Uterus (tissue), 3 donors: ENCODE measurements at regions not wholly inside any gene's neighbourhood (a gene's known extent, or its start where the extent isn't known, plus 50 kb on each side); places are given as distances from the start of the nearest gene placed in this dataset.

Experiments
- DNase-seq, 2 donors: peaks; one replicate each; pipeline ENCODE4 v3.0.0-alpha.2; 2019 to 2020
- H3K27ac ChIP-seq, 2 donors: fragments of 200-600 bp; sonication (generic); 1 replicate in 1 of 2; 2 replicates in 1 of 2; pipeline ENCODE4 v1.5.1; 2016 to 2018
- H3K27me3 ChIP-seq, 2 donors: fragments of 200-600 bp; sonication (generic); one replicate each; pipeline ENCODE4 v1.5.1; 2018 to 2019; ENCODE audit warnings: control low read depth in 1 of 2
- H3K36me3 ChIP-seq, 2 donors: fragments of 200-600 bp; sonication (generic); one replicate each; pipeline ENCODE4 v1.5.1; 2019; ENCODE audit warnings: control low read depth in 1 of 2
- H3K4me1 ChIP-seq, 2 donors: fragments of 200-600 bp; sonication (generic); one replicate each; pipeline ENCODE4 v1.5.1; 2018 to 2019; ENCODE audit warnings: control low read depth in 1 of 2
- H3K4me3 ChIP-seq, 2 donors: fragments of 200-600 bp; sonication (generic); 1 replicate in 1 of 2; 2 replicates in 1 of 2; pipeline ENCODE4 v1.5.1; 2018 to 2019; ENCODE audit warnings: mild to moderate bottlenecking in 1 of 2
- H3K9me3 ChIP-seq, 2 donors: fragments of 200-600 bp; sonication (generic); one replicate each; pipeline ENCODE4 v1.5.1; 2019; ENCODE audit warnings: control low read depth in 1 of 2
- CTCF ChIP-seq, 4 experiments: fragments of 200-600 bp in 2 of 4; fragments of 450-650 bp in 2 of 4; sonication (generic) in 2 of 4; IDR thresholded peaks; one replicate each; pipeline ENCODE4 v1.5.1; 2016 to 2019; ENCODE audit warnings: antibody characterized with exemption in 4 of 4, mild to moderate bottlenecking in 2 of 4, moderate library complexity in 1 of 4
- POLR2A ChIP-seq, 2 donors: fragments of 450-650 bp; IDR thresholded peaks; one replicate each; pipeline ENCODE4 v1.6.1; 2016; ENCODE audit warnings: antibody characterized with exemption in 2 of 2, mild to moderate bottlenecking in 1 of 2, moderate library complexity in 1 of 2
- intact Hi-C: fragments of 100-400 bp; cut with DNase I; formaldehyde crosslinking; loops from one replicate; pipeline ENCODE4 v1.15.1; 2023; ENCODE audit warnings: low total_unique reads
- donor health status: DM: yes; HTN: yes; CAD: no.

- no peaks in the 10 kb centered on the region for H3K27me3 ChIP-seq
- H3K36me3 ChIP-seq: no peaks in the 10 kb centered on the region
- H3K9me3 ChIP-seq: no peaks in the 10 kb centered on the region
- no peaks in the 10 kb centered on the region for H3K4me1 ChIP-seq
- TF ChIP-seq CTCF (IDR thresholded peaks at IDR 0.05) (no peak), POLR2A (IDR thresholded peaks at IDR 0.05) (no peak)
- intact Hi-C loops: no loop called here
- no peak overlapping the region for H3K27ac ChIP-seq
- no peak overlapping the region for H3K4me3 ChIP-seq
- DNase-seq: no peak
These were observed 447.8 kb upstream of the CNTN5 start for GRCh38 chr11:98572941-98573340.

GRCh38 chr11:98587884-98588283, 432.9 kb upstream of the CNTN5 start:
- TF ChIP-seq CTCF (IDR thresholded peaks at IDR 0.05) (no peak), POLR2A (IDR thresholded peaks at IDR 0.05) (no peak)
- Histone ChIP-seq H3K27me3 (no peaks in the 10 kb centered on the region), H3K9me3 (no peaks in the 10 kb centered on the region), H3K4me1 (no peaks in the 10 kb centered on the region), H3K4me3 (no peak overlapping the region), H3K27ac (no peak overlapping the region), H3K36me3 (no peaks in the 10 kb centered on the region)
- no peak for DNase-seq
- intact Hi-C loops: no loop called here

GRCh38 chr11:98589967-98590366, 430.8 kb upstream of the CNTN5 start:
- no peaks in the 10 kb centered on the region for H3K9me3 ChIP-seq
- TF ChIP-seq CTCF (IDR thresholded peaks at IDR 0.05) (no peak), POLR2A (IDR thresholded peaks at IDR 0.05) (no peak)
- no peaks in the 10 kb centered on the region for H3K27me3 ChIP-seq
- no peak overlapping the region for H3K4me3 ChIP-seq
- no peak for DNase-seq
- no peaks in the 10 kb centered on the region for H3K36me3 ChIP-seq
- no peaks in the 10 kb centered on the region for H3K4me1 ChIP-seq
- no peak overlapping the region for H3K27ac ChIP-seq
- intact Hi-C loops: no loop called here

GRCh38 chr11:98600103-98600502, 420.6 kb upstream of the CNTN5 start:
- no peak overlapping the region for H3K27ac ChIP-seq

More at GRCh38 chr11:98600103-98600502, 420.6 kb upstream of the CNTN5 start:
- Histone ChIP-seq H3K36me3 (no peaks in the 10 kb centered on the region), H3K4me1 (no peaks in the 10 kb centered on the region), H3K9me3 (no peaks in the 10 kb centered on the region), H3K27me3 (no peaks in the 10 kb centered on the region), H3K4me3 (no peak overlapping the region)
- DNase-seq: no peak
- intact Hi-C loops: no loop called here
- TF ChIP-seq POLR2A (IDR thresholded peaks at IDR 0.05): no peak
- no peak for TF ChIP-seq CTCF (IDR thresholded peaks at IDR 0.05)
